ENCODE measurements at regions not wholly inside any gene's neighbourhood (a gene's known extent, or its start where the extent isn't known, plus 50 kb on each side); places are given as distances from the start of the nearest gene placed in this dataset.

- TF ChIP-seq CTCF (IDR thresholded peaks at IDR 0.05) (no peak), POLR2A (IDR thresholded peaks at IDR 0.05) (no peak)
Observed at GRCh38 chr3:146974001-146974400, 368.9 kb upstream of the PLSCR5 start.

Data from right lobe of liver (tissue), 4 donors.